ENCODE measurements at regions not wholly inside any gene's neighbourhood (a gene's known extent, or its start where the extent isn't known, plus 50 kb on each side); places are given as distances from the start of the nearest gene placed in this dataset.
A peak's percentile ranks its signal among the peaks of the same experiment; 100 is the strongest.

DNA sequence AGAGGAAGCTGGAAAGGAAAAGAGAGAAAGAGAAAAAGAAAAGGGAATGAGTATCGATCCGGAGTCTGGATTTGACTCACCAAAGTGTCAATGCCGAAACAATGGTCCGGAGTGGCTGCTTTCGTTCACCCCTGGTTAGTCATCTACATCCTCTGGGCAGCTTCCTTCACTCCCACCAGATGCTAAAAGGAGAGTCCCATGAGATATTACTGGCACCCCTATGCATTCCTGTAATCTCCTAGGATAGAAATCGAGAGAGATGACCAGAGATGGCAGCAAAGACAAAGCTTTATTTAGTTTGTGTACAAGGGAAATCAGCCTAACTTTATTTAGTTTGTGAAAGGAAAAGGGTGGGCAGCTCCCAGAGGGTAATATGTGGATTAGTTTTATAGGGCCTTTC is 622.2 kb downstream of the ZPLD1 start:
- no peak for TF ChIP-seq SREBF2 (IDR thresholded peaks at IDR 0.05; ENCODE audit: low read length)
- TF ChIP-seq, protein P1, sequence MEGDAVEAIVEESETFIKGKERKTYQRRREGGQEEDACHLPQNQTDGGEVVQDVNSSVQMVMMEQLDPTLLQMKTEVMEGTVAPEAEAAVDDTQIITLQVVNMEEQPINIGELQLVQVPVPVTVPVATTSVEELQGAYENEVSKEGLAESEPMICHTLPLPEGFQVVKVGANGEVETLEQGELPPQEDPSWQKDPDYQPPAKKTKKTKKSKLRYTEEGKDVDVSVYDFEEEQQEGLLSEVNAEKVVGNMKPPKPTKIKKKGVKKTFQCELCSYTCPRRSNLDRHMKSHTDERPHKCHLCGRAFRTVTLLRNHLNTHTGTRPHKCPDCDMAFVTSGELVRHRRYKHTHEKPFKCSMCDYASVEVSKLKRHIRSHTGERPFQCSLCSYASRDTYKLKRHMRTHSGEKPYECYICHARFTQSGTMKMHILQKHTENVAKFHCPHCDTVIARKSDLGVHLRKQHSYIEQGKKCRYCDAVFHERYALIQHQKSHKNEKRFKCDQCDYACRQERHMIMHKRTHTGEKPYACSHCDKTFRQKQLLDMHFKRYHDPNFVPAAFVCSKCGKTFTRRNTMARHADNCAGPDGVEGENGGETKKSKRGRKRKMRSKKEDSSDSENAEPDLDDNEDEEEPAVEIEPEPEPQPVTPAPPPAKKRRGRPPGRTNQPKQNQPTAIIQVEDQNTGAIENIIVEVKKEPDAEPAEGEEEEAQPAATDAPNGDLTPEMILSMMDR (IDR thresholded peaks at IDR 0.05 in 2 of 3, conservative IDR thresholded peaks at IDR 0.05 in 1 of 3; ENCODE audit: control insufficient read depth in 2 of 3, extremely low read depth in 1 of 3, insufficient read depth in 1 of 3, low read depth in 3 of 3, low read length in 3 of 3), result peak in 1 of 3 experiments; percentile 9; a peak in 1 of 6 replicates
